ENCODE measurements at regions not wholly inside any gene's neighbourhood (a gene's known extent, or its start where the extent isn't known, plus 50 kb on each side); places are given as distances from the start of the nearest gene placed in this dataset.

DNA sequence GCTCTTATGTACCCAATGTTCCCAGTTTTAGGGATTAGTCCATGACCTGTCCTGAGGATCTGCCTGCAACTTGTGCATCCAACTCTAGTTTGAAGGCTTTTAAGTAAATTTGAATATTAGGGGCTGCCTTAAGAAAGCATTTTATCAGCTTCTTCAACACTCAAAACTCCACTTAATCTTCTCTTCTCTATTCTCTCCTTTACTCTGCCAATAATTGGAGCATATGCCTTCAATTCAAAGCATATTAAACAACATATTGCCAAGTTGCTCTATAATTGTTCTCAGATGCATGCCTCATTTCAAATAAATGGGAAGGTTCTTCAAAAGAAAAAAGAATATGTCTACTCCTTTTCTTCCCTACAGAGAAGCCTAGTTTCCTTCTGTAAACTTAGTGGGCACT lies 84.8 kb upstream of the NCKAP5 start:
- H3K56ac ChIP-seq (replicated peaks; ENCODE audit: insufficient read length, low read depth, low read length) = no peak overlapping the region
- H3K79me1 ChIP-seq (ENCODE audit: low read depth, low read length) = no peaks in the 10 kb centered on the region
- H2BK20ac ChIP-seq (ENCODE audit: low read length) = no peak overlapping the region
- H3K4me2 ChIP-seq (ENCODE audit: insufficient read depth in 1 of 2, low read depth in 2 of 2, low read length in 2 of 2) = no peak overlapping the region
- H3K9ac ChIP-seq (replicated peaks in 1 of 4; ENCODE audit: extremely low read depth in 1 of 4, low read depth in 3 of 4, low read length in 3 of 4) = no peak overlapping the region
- no peak for DNase-seq (ENCODE audit: low read depth in 1 of 2, low spot score in 2 of 2)
- H3K79me2 ChIP-seq (ENCODE audit: control insufficient read depth in 1 of 2, insufficient read depth in 2 of 2, low read length in 2 of 2) = no peaks in the 10 kb centered on the region
- no peaks in the 10 kb centered on the region for H3K27me3 ChIP-seq (replicated peaks in 1 of 4; ENCODE audit: control insufficient read depth in 3 of 4, extremely low read depth in 1 of 4, insufficient read depth in 3 of 4, low read length in 3 of 4)
- TF ChIP-seq TCF12 (IDR thresholded peaks at IDR 0.05; ENCODE audit: low read depth, low read length) (no peak), KDM5A (IDR thresholded peaks at IDR 0.05; ENCODE audit: low read length) (no peak), SAP30 (IDR thresholded peaks at IDR 0.05; ENCODE audit: insufficient read depth, insufficient replicate concordance, low read length) (no peak), EGR1 (IDR thresholded peaks at IDR 0.05; ENCODE audit: borderline replicate concordance, low read depth, low read length) (no peak), ZNF274 (IDR thresholded peaks at IDR 0.05; ENCODE audit: borderline replicate concordance, extremely low read depth, low read length) (no peak), CHD1 (IDR thresholded peaks at IDR 0.05; ENCODE audit: low read depth, low read length) (no peak), SIN3A (conservative IDR thresholded peaks at IDR 0.05 in 1 of 2, IDR thresholded peaks at IDR 0.05 in 1 of 2; ENCODE audit: low read depth in 1 of 2, low read length in 2 of 2) (no peak), RNF2 (IDR thresholded peaks at IDR 0.05; ENCODE audit: borderline replicate concordance, low read depth, low read length, missing control alignments, poor library complexity, severe bottlenecking) (no peak), TBP (IDR thresholded peaks at IDR 0.05; ENCODE audit: low read depth, low read length) (no peak), POLR2A (IDR thresholded peaks at IDR 0.05; ENCODE audit: control extremely low read depth in 1 of 2, low read depth in 2 of 2, low read length in 2 of 2) (no peak), BCL11A (IDR thresholded peaks at IDR 0.05; ENCODE audit: low read depth in 2 of 2, low read length in 2 of 2) (no peak), POU5F1 (IDR thresholded peaks at IDR 0.05; ENCODE audit: low read depth, low read length) (no peak), GTF2F1 (IDR thresholded peaks at IDR 0.05; ENCODE audit: borderline replicate concordance, low read depth, low read length) (no peak)
- TF ChIP-seq, protein P1, sequence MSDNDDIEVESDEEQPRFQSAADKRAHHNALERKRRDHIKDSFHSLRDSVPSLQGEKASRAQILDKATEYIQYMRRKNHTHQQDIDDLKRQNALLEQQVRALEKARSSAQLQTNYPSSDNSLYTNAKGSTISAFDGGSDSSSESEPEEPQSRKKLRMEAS (IDR thresholded peaks at IDR 0.05) = no peak
- TF ChIP-seq, protein P2, sequence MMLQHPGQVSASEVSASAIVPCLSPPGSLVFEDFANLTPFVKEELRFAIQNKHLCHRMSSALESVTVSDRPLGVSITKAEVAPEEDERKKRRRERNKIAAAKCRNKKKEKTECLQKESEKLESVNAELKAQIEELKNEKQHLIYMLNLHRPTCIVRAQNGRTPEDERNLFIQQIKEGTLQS (IDR thresholded peaks at IDR 0.05; ENCODE audit: insufficient read depth, low read depth, low read length) = no peak
- H2BK15ac ChIP-seq (ENCODE audit: low read length) = no peak overlapping the region
- H3K4ac ChIP-seq (replicated peaks; ENCODE audit: insufficient read length, low read depth, low read length) = no peak overlapping the region
- H3K27ac ChIP-seq (ENCODE audit: low read depth, low read length) = no peak overlapping the region
- H4K91ac ChIP-seq (replicated peaks; ENCODE audit: insufficient read length, low read length) = no peak overlapping the region
- no peak overlapping the region for H3K23ac ChIP-seq (ENCODE audit: insufficient read length)
- H2BK120ac ChIP-seq (replicated peaks; ENCODE audit: low read depth, low read length) = no peak overlapping the region
- no peak overlapping the region for H3K14ac ChIP-seq (ENCODE audit: insufficient read length)
- no peak overlapping the region for H4K5ac ChIP-seq (ENCODE audit: insufficient read length, low read depth, low read length)
- FAIRE-seq = no peak
- no peak overlapping the region for H2BK5ac ChIP-seq (ENCODE audit: low read depth, low read length)
- H3K23me2 ChIP-seq (ENCODE audit: low read depth, low read length) = no peaks in the 10 kb centered on the region
- H3K18ac ChIP-seq (ENCODE audit: extremely low read depth, low read length) = no peak overlapping the region
- no peaks in the 10 kb centered on the region; a peak in 1 of 4 replicates for H3K9me3 ChIP-seq (ENCODE audit: insufficient read depth in 2 of 2, low read depth in 1 of 2, low read length in 1 of 2)
- H3K4me3 ChIP-seq (ENCODE audit: extremely low read depth in 1 of 4, insufficient read depth in 2 of 4, low read depth in 3 of 4, low read length in 4 of 4) = no peak overlapping the region
- ChIA-PET CTCF (ENCODE audit: partially characterized antibody) (interaction anchor here (0.8 kb wide), 1 partner anchor 13 kb away, joined by 3 read pairs; no protein-coding TSS in a partner anchor), POLR2A (ENCODE audit: partially characterized antibody) (no interaction called here)
- H2BK12ac ChIP-seq (ENCODE audit: low read depth, low read length) = no peak overlapping the region
- no peaks in the 10 kb centered on the region for H4K20me1 ChIP-seq (replicated peaks in 1 of 2; ENCODE audit: control insufficient read depth in 1 of 2, insufficient read depth in 2 of 2, low read length in 2 of 2)
- no peaks in the 10 kb centered on the region for H3K4me1 ChIP-seq (replicated peaks in 1 of 4; ENCODE audit: control insufficient read depth in 3 of 4, insufficient read depth in 4 of 4, low read length in 3 of 4)
- H2AK5ac ChIP-seq (ENCODE audit: low read depth, low read length) = no peak overlapping the region
- H3K36me3 ChIP-seq (ENCODE audit: control insufficient read depth in 2 of 4, insufficient read depth in 4 of 4, low read length in 3 of 4) = no peaks in the 10 kb centered on the region
- no peak overlapping the region for H2AFZ ChIP-seq (ENCODE audit: low read length)
- no peak overlapping the region for H4K8ac ChIP-seq (ENCODE audit: extremely low read depth, insufficient read depth, low read length)

Data from H1 (cell line).